Thyroid gland (tissue), 4 donors: ENCODE measurements at regions not wholly inside any gene's neighbourhood (a gene's known extent, or its start where the extent isn't known, plus 50 kb on each side); places are given as distances from the start of the nearest gene placed in this dataset.

ENCODE experiments used
- DNase-seq, 2 donors: peaks; one replicate each; pipeline ENCODE4 v3.0.0-alpha.2; 2019
- H3K27ac ChIP-seq, 3 donors: fragments of 200-600 bp; sonication (generic); 1 replicate in 2 of 3; 2 replicates in 1 of 3; pipeline ENCODE4 v1.5.1; 2016 to 2019; ENCODE audit warnings: mild to moderate bottlenecking in 1 of 3, moderate library complexity in 1 of 3
- H3K27me3 ChIP-seq: fragments of 200-600 bp; sonication (generic); one replicate; pipeline ENCODE4 v1.5.1; 2019
- H3K36me3 ChIP-seq, 2 donors: fragments of 200-600 bp; sonication (generic); one replicate each; pipeline ENCODE4 v1.5.1; 2016 to 2019
- H3K4me1 ChIP-seq, 2 donors: fragments of 200-600 bp; sonication (generic); one replicate each; pipeline ENCODE4 v1.5.1; 2017 to 2019
- H3K4me3 ChIP-seq, 3 donors: fragments of 200-600 bp; sonication (generic); replicated peaks in 1 of 3; 1 replicate in 2 of 3; 2 replicates in 1 of 3; pipeline ENCODE4 v1.5.1; 2016; ENCODE audit warnings: mild to moderate bottlenecking in 1 of 3
- H3K9me3 ChIP-seq: fragments of 200-600 bp; sonication (generic); one replicate; pipeline ENCODE4 v1.5.1; 2017
- CTCF ChIP-seq, 6 experiments: fragments of 200-600 bp in 3 of 6; fragments of 450-650 bp in 3 of 6; sonication (generic) in 3 of 6; IDR thresholded peaks; one replicate each; pipeline ENCODE4 v1.5.1; 2016 to 2019; ENCODE audit warnings: antibody characterized with exemption in 6 of 6, mild to moderate bottlenecking in 2 of 6, inconsistent platforms in 1 of 6, moderate library complexity in 1 of 6
- POLR2A ChIP-seq, 2 donors: fragments of 450-650 bp; IDR thresholded peaks; one replicate each; pipeline ENCODE4 v1.6.1; 2017; ENCODE audit warnings: antibody characterized with exemption in 2 of 2, mild to moderate bottlenecking in 2 of 2, moderate library complexity in 1 of 2
- WGBS, 2 donors: methylation state at CpG; one replicate each; pipeline ENCODE4 v1.1.5; 2017; 5-methylcytosine and 5-hydroxymethylcytosine counted together
- intact Hi-C: fragments of 100-400 bp; cut with DNase I; formaldehyde crosslinking; loops from one replicate; pipeline ENCODE4 v1.15.1; 2023

- WGBS, 2 donors: 36 to 54% methylated on average over 1 of the region's 1 CpG
- no peaks in the 10 kb centered on the region for H3K9me3 ChIP-seq
- no peaks in the 10 kb centered on the region for H3K36me3 ChIP-seq
- intact Hi-C loops: no loop called here
- TF ChIP-seq CTCF (IDR thresholded peaks at IDR 0.05): no peak
- TF ChIP-seq POLR2A (IDR thresholded peaks at IDR 0.05): no peak
- no peak overlapping the region for H3K4me3 ChIP-seq
- DNase-seq: no peak
- H3K27me3 ChIP-seq: no peaks in the 10 kb centered on the region
- H3K4me1 ChIP-seq: no peaks in the 10 kb centered on the region
- no peak overlapping the region for H3K27ac ChIP-seq
Measured at GRCh38 chr20:39342463-39342862, 380.3 kb downstream of the DHX35 start.

- WGBS, 2 donors: 68% methylated on average over 6 of the region's 6 CpGs
- DNase-seq: no peak
Measured at GRCh38 chr20:39338469-39339376, 376.6 kb downstream of the DHX35 start.

DNA sequence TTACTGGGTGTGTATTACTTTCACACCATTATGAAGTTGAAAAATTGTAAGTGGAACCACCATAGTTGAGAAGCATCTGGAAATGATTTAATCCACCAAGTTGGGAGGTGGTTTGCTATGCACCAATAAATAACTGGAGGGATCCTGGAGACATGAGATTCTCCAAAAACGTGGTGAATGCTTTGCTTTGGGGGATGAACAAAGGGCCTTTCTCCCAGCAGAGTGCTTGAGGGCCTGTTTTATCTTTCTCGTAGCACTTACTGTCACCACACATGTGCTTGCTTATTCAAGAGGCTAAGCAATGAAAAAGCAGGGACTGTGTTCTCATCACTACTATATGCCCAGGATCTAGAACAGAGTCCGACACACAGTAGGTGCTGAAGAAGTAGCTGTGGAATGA, 371.1 kb downstream of the DHX35 start:
- Histone ChIP-seq H3K4me1 (no peaks in the 10 kb centered on the region), H3K36me3 (no peaks in the 10 kb centered on the region), H3K27ac (no peak overlapping the region), H3K27me3 (no peaks in the 10 kb centered on the region), H3K4me3 (no peak overlapping the region), H3K9me3 (no peaks in the 10 kb centered on the region)
- intact Hi-C loops: no loop called here
- 59 to 60% methylated on average over 3 of the region's 3 CpGs for WGBS, 2 donors
- no peak for TF ChIP-seq POLR2A (IDR thresholded peaks at IDR 0.05)
- no peak for TF ChIP-seq CTCF (IDR thresholded peaks at IDR 0.05)
- no peak for DNase-seq

More at GRCh38 chr20:39338469-39339376, 376.6 kb downstream of the DHX35 start:
- TF ChIP-seq CTCF (IDR thresholded peaks at IDR 0.05): no peak
- TF ChIP-seq POLR2A (IDR thresholded peaks at IDR 0.05): no peak
- intact Hi-C loops: no loop called here
- Histone ChIP-seq H3K27me3 (no peaks in the 10 kb centered on the region), H3K4me3 (no peak overlapping the region), H3K9me3 (no peaks in the 10 kb centered on the region), H3K4me1 (no peaks in the 10 kb centered on the region), H3K27ac (no peak overlapping the region), H3K36me3 (no peaks in the 10 kb centered on the region)

- H3K36me3 ChIP-seq: no peaks in the 10 kb centered on the region
- H3K9me3 ChIP-seq: no peaks in the 10 kb centered on the region
- H3K27me3 ChIP-seq: no peaks in the 10 kb centered on the region
- 56 to 70% methylated on average over 4 of the region's 4 CpGs for WGBS, 2 donors
- intact Hi-C loops: no loop called here
- no peak for TF ChIP-seq CTCF (IDR thresholded peaks at IDR 0.05)
- no peak for TF ChIP-seq POLR2A (IDR thresholded peaks at IDR 0.05)
- DNase-seq: no peak
- no peaks in the 10 kb centered on the region for H3K4me1 ChIP-seq
- no peak overlapping the region for H3K4me3 ChIP-seq
- no peak overlapping the region for H3K27ac ChIP-seq
Measured at GRCh38 chr20:39328347-39328746, 366.2 kb downstream of the DHX35 start.

- no peaks in the 10 kb centered on the region for H3K36me3 ChIP-seq
- no peaks in the 10 kb centered on the region for H3K9me3 ChIP-seq
- no peak for DNase-seq
- TF ChIP-seq CTCF (IDR thresholded peaks at IDR 0.05) (no peak), POLR2A (IDR thresholded peaks at IDR 0.05) (no peak)
- no peak overlapping the region for H3K27ac ChIP-seq
- H3K27me3 ChIP-seq: no peaks in the 10 kb centered on the region
- H3K4me1 ChIP-seq: no peaks in the 10 kb centered on the region
- no peak overlapping the region for H3K4me3 ChIP-seq
- intact Hi-C loops: no loop called here
- 66 to 68% methylated on average over 3 of the region's 3 CpGs for WGBS, 2 donors
Measured at GRCh38 chr20:39326050-39326449, 363.9 kb downstream of the DHX35 start.
